ENCODE measurements at regions not wholly inside any gene's neighbourhood (a gene's known extent, or its start where the extent isn't known, plus 50 kb on each side); places are given as distances from the start of the nearest gene placed in this dataset.

DNA sequence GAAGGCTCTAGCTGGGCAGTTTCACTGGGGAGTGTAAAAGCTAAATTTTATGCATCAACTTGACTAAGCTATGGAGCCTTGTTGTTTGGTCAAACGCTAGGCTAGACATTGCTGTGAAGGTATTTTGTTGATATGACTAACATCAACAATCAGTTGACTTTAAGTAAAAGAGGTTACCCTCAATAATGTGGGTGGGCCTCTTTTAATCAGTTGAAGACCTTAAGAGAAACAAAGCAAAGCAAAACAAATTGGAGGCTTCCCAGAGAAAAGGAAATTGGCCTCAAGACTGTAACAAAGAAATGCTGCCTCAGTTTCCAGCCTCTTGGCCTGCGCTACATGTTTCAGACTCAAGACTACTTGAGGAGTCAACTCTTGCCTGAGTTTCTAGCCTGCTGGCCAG lies 50.0 kb upstream of the TSC22D1 start:
- peaks cover 0 to 6% (median 0%) of the 10 kb centered on the region in 5 donors for H3K4me1 ChIP-seq (ENCODE audit: control insufficient read depth in 5 of 5, insufficient read depth in 5 of 5, low read length in 5 of 5)
- H3K4me3 ChIP-seq (ENCODE audit: low read depth in 1 of 5, low read length in 5 of 5), result no peak overlapping the region
- no peaks in the 10 kb centered on the region for H3K36me3 ChIP-seq (ENCODE audit: control insufficient read depth in 5 of 5, insufficient read depth in 5 of 5, low read length in 5 of 5)
- H3K27ac ChIP-seq (ENCODE audit: low read depth, low read length), result no peak overlapping the region
- H3K27me3 ChIP-seq (ENCODE audit: control insufficient read depth in 5 of 5, insufficient read depth in 4 of 5, low read length in 5 of 5), result no peaks in the 10 kb centered on the region
- H3K9ac ChIP-seq (ENCODE audit: low read length in 5 of 5), result no peak overlapping the region
- H3K9me3 ChIP-seq (ENCODE audit: control insufficient read depth in 5 of 5, low read length in 5 of 5), result no peaks in the 10 kb centered on the region
